TTC549 (cell line): ENCODE measurements at regions not wholly inside any gene's neighbourhood (a gene's known extent, or its start where the extent isn't known, plus 50 kb on each side); places are given as distances from the start of the nearest gene placed in this dataset.

Experiments
- FAIRE-seq: peaks from 2 replicates; lab custom pipeline; 2012; peaks lifted over from hg19 to GRCh38; lab: Jason Lieb, UNC

DNA sequence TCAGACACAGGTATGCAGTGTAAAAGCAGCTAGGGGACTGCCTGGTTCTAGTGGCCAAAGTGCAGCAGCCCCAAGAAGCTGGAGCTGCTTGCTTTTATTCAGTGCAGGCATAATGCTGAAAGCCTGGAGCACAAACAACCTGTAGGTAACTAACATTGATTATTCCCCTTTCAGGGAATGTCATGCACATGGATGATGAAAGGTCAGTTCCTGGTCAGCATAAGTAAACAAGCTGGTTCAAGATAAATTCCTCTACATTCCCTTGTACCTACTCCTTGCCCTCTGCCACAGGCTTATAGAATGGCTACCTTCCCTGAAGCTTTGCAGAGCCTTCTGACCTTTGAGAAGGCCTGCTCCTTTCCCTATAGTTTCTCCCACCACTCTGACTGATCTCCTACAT lies 1318.5 kb upstream of the ADGRL3 start:
- FAIRE-seq = no peak

- no peak for FAIRE-seq
These were observed 1295.8 kb upstream of the ADGRL3 start for GRCh38 chr4:59904331-59904730.

DNA sequence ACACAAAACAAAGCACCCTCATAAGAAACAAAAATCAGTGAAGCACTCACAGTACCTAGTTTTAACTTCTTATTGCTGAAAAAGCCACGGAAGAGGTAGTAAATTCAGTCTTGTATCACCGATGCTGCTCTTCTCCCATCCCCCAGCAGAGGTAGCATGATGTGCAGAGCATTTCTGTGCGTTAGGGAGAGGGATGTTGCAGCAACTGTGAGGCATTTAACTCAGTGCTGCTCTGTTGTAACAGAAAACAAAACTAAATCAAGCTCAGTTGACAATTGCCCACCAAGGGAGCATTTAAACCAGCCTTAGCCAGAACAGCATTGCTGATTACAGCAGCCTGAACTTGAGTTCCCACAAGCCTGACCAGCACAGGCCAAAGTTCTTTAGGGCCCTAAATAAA lies 1279.7 kb upstream of the ADGRL3 start:
- no peak for FAIRE-seq

- FAIRE-seq = no peak
These were observed 1274.8 kb upstream of the ADGRL3 start for GRCh38 chr4:59925290-59925689.

GRCh38 chr4:59936566-59936965 lies 1263.6 kb upstream of the ADGRL3 start:
- FAIRE-seq = no peak

DNA sequence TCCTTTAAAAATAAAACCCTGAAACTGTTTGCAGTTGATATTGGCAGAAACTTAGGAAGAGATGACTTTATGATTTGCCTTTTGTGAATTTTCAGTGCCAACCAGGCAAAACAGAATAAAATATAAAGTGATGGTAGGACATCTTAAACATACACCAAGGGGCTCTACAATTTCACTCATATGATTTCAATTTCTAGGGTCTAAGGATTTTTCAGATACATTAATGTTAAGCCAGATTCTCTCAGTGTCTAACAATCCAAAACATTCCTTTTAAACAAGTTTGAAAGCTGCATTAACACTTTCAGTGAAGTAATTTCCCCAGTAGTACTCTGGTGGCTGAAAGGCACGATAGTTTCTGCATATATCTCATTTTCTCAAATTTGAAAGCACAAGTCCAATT lies 1262.0 kb upstream of the ADGRL3 start:
- FAIRE-seq = no peak

DNA sequence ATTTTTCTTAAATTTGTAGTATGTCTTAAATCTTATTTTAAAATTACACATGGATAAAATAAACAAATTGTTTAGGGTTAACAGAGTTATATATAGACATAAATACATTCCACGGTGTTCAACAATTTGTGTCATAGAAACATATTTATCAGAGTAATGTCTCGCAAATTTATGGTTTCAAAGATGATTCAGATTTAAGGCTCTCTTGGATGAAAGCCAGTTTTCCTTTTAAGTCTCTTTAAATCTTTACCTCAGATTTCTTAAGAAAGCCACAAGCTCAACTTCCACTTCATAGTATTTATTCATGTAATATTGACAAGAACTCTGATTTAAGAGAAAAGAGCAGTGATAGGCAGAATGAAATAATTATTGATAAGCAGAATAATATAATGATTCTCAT lies 1254.8 kb upstream of the ADGRL3 start:
- FAIRE-seq = no peak

GRCh38 chr4:59945716-59946115 lies 1254.4 kb upstream of the ADGRL3 start:
- FAIRE-seq = no peak

- FAIRE-seq = no peak
These were observed 1243.8 kb upstream of the ADGRL3 start for GRCh38 chr4:59956366-59956765.

GRCh38 chr4:59960143-59960542 lies 1240.0 kb upstream of the ADGRL3 start:
- no peak for FAIRE-seq

GRCh38 chr4:59966758-59967157 lies 1233.4 kb upstream of the ADGRL3 start:
- no peak for FAIRE-seq

- FAIRE-seq = no peak
These were observed 1231.3 kb upstream of the ADGRL3 start for GRCh38 chr4:59968796-59969195.

DNA sequence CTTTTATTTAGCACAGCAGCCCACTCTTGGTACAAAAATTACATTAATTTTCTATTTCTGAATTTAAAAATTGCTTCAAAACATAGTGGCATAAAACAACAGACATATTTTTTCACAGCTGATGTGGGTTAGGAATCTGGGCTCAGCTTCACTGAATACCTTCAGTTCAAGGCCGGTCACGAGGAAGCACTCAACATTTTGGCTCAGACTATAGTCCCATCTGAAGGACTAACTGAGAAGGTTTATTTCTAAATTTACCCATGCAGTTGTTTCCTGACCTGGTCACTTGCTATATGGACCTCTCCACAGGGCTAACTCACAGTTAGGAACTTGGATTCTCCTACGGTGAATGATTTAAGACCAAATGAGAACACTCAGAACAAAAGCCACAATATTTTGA lies 1230.2 kb upstream of the ADGRL3 start:
- no peak for FAIRE-seq

DNA sequence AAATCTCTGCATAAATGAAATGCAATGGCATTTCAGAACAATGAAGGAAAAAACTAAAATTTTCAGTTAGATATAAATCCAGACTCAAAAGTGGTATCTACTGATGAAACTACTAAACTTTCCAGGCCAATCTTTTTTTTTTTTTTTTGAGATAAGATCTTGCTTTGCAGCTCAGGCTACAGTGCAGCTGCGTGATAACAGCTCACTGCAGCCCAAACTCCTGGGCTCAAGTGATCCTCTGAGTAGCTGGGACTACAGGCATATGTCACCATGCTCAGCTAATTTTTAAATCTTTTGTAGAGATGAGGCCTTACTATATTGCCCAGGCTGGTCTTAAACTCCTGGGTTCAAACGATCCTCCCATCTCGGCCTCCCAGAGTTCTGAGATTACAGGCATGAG lies 1228.2 kb upstream of the ADGRL3 start:
- FAIRE-seq = no peak

DNA sequence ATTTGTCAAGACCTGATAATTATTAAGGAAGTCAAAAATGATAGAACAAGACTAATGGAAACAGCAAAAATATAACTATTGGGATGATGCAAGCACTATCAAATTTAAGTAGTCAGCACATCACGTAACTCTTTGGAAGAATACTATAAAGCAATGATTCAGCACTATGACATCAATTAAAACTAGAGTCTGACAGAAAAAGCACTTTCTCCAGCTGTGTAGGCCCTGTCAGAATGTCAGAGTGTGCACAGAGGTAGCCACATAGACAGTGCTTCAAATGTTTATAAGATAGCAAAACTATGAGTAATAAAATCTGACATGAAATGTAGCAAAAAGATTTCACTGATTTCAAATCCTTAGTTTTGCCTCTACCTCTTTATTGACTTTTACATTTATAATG lies 1226.6 kb upstream of the ADGRL3 start:
- no peak for FAIRE-seq

DNA sequence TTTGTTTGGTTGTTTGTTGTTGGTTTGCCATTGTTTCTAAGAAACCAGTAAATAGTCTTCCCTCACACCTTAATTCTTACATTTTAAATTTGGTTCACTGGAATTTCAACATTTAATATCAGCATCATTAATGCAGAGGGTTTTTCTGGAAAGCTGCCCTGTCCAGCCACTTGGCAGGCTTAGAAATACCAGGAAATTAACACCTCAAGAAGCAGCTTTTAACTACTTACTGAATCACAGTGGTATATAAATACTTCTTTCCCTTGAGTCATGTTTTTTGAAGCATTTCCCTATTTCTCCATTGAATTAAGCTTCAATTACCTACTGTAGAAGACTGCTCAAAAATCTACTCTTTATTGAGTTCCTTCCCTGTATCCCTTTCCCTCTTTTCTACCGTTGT lies 1221.1 kb upstream of the ADGRL3 start:
- no peak for FAIRE-seq

GRCh38 chr4:59983852-59984251 lies 1216.3 kb upstream of the ADGRL3 start:
- no peak for FAIRE-seq

DNA sequence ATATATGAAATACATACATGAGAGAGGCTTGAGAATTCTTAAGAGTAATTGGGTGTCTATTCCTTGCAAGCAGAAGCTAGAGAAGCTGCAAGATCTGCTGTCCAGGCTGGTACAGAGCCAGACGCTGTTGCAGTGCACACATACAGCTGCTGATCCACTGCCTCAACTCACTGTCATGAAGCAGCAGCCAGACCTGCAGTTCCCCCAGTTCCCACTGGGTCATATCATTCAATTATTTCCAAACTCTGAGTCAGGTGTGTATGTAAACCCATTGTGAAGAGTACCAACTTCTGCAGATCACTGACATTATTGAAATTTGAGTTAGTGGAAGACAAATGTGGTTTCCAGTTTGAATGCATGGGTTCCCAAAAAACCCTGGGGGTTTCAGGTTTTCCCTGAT lies 1212.8 kb upstream of the ADGRL3 start:
- no peak for FAIRE-seq

DNA sequence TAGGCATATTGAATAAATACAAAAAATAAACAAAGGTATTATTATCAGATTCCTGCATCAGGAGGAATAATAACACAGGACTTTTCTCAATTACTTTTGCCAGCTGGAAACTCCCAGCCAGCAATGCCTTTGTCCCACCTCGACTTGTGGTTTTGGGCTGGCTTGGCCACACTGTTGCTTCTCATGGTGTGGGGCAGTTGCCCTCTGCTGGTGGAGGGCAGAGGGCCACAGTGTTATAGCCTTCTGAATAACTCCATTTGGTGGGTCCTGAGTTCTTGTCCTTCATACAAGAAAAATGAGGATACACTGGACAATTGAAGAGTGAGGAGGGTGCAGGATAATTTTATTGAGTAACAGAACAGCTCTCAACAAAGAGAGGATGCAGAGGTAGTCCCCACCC lies 1206.0 kb upstream of the ADGRL3 start:
- FAIRE-seq = no peak

GRCh38 chr4:60002603-60003337 lies 1197.4 kb upstream of the ADGRL3 start:
- FAIRE-seq = no peak

- FAIRE-seq = no peak
These were observed 1186.5 kb upstream of the ADGRL3 start for GRCh38 chr4:60013464-60014184.

DNA sequence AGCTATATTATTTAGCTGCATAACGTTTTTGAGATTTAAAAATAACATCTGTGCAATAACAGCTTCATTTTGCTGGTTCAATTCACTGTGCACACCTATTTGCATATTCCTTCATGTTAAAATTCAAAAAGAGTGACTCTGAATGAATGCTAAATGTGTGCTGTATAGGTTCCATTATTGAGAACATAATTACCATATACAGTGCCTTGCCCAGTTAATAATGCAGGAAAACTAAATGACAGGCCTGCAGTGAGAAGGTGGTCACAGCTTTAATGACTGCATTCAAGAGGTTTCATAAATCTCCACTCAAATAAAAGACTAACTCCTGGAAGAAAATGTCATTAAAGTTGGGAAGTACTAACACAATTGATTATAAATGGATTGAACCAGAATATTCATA lies 1183.2 kb upstream of the ADGRL3 start:
- no peak for FAIRE-seq

- no peak for FAIRE-seq
These were observed 1180.9 kb upstream of the ADGRL3 start for GRCh38 chr4:60019180-60019579.

DNA sequence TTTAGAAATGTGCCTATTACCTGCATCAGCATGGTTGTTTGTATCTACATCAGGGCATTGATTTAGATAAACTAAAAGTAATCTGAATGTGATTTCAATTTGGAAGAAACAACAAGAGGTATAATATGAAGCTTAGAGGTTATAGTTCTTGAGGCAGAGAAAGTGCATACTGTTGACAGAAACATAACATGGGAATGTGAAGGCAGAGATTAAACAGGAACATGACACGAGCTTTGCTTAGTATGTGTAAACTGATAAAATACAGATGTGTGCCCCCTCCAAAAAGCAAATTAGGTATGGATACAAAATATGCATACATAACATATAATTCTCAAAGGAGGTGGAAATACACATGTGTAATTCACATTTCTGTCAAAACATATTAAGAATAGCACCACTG lies 1180.2 kb upstream of the ADGRL3 start:
- FAIRE-seq = no peak
